ENCODE measurements at regions not wholly inside any gene's neighbourhood (a gene's known extent, or its start where the extent isn't known, plus 50 kb on each side); places are given as distances from the start of the nearest gene placed in this dataset.

DNA sequence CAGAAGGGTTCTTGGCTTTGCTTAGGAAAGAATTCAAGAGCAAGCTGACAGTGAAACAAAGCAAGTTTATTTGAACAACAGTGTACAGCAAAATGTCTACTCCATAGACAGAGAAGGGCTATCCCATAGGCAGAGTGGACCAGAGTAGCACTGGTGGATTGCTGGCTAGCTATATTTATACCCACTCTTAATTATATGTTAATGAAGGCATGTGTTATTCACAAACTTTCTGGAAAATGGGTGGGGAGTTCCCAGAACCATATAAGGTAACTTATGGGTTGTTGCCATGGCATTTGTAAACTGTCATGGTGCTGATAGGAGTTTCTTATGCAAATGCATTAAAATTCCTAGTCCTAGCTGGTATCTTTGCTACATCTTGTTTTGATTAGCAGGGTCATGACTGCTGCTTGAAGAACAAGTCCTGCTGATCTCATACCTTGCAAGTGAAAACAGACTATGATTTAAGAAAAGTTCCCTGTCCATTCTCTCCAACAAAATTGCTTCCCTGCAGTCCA is 330.5 kb downstream of the BUD13 start:
- in situ Hi-C loops (cut with HindIII; ENCODE audit: low sequenced_read_pairs), result no loop called here
- no peak for DNase-seq (ENCODE audit: low spot score)

DNA sequence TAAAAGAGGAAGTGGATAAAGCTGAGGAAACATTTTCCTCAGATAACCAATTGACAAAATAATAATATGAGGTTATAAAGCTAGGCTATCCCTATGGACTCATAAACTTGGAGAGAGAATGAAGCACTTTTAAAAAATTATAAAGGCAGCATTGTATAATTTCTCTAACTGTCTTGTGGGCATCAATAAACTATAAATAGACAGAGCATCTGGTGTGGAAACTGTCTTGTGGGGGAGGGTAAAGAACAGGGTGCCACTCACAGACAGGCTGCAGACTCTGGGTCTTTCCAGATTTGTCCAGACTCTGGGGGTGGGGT is 333.5 kb downstream of the BUD13 start:
- in situ Hi-C loops (cut with HindIII; ENCODE audit: low sequenced_read_pairs), result no loop called here
- DNase-seq (ENCODE audit: low spot score), result no peak

DNA sequence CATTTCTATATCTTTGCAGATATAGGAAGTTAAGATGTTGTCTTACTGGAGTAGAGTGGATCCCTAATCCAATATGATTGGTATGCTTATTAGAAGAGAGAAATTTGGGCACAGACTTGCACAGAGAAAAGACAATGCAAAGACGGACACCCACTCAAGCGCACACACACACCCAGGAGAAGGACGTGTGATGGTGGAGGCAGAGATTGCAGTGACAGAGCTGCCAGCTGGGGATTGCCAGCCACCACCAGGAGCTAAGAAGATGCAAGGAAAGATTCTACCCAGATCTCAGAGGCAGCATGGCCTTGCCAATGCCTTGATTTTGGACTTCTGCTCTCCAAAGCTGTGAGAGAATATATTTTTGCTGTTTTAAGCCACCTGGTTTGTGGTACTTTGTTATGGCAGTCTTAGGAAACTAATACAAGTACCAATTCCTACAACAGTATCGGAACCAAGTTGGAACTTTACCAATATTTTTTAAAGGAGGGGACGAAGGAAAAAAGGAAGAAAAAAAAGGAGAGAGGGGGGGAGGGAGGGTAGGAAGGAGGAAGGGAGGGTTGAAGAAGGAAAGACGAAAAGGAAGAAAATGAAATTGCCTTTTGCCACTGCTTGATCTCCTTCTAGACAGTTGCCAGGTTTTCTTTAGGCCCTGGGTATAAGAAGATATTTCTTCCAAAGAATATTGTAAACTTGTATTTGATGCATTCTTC is 334.0 kb downstream of the BUD13 start:
- in situ Hi-C loops (cut with HindIII; ENCODE audit: low sequenced_read_pairs), result no loop called here
- no peak for DNase-seq (ENCODE audit: low spot score)

DNA sequence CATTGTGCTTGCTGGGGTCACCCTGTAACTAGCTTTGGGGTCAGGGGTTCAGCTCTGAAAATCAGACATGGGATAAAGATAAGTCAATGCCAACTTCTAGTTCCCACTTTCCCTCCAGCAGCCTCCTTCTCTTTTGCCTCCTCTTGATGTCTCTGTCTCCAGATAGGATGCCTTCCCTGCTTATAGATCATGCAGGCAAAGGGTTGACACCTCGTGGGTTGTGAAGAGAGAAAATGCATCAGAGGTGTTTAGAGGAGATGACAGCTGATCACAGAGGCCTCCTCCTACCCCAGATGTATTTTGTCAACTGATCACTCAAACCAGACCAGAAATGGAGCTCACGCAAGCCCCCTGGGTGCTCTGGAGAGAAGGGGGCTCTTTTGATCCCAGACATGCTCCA is 337.8 kb downstream of the BUD13 start:
- no peak for DNase-seq (ENCODE audit: low spot score)
- in situ Hi-C loops (cut with HindIII; ENCODE audit: low sequenced_read_pairs), result no loop called here

DNA sequence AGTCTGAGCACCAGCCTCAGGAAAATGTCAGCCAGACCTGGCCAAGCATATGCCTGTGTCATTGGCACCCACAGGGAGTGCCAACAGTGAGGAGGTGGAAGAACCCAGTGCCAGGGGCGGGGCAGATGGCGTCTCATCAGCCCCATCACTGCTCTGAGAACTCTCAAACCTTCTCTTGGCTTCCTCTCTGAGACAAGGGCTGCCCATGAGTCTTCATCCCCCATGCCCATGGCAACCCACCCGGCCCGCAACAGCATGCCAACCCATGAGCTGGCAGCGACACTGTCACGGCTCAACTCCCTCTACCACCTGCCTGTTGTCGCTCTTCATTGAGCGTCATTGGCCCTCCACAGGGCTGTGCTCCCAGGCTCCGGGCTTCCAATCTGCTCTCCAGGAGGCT is 340.5 kb downstream of the BUD13 start:
- in situ Hi-C loops (cut with HindIII; ENCODE audit: low sequenced_read_pairs), result no loop called here
- DNase-seq (ENCODE audit: low spot score), result peak; percentile 88

DNA sequence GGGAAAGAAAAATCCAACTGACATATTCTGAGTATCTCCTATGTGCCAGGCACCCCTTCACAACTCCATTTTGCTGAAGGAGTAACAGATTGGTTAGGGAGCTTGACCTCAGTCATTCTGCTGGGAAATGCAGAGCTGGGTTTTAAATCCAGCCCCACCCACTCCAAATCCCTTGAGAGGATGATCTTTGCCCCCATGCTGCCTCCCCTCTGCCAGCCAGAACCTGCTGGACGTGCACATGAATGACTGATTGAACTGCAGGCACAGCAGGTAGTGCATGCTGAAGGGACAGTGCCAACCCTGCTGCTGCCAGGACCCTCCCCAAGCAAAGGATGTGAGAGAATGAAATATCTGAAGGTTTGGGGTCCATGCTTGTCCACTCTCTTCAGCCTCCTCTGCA is 340.9 kb downstream of the BUD13 start:
- no peak for DNase-seq (ENCODE audit: low spot score)
- in situ Hi-C loops (cut with HindIII; ENCODE audit: low sequenced_read_pairs), result no loop called here

DNA sequence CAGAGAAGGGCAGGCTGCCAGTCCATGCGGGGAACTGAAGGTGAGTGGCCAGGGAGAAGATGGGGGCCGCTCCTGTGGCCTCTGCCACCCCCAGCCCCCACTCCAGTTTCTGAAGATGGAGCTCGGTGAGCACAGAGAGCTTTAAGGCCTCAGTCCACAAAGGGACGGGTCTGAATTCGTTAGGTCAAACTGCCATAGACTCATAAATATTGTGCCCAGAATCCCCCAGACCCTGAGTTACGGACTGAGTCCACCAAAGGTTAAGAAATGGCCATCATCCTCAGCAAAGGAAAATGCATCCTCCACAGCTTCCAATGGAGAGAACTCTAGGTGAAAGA is 344.2 kb downstream of the BUD13 start:
- in situ Hi-C loops (cut with HindIII; ENCODE audit: low sequenced_read_pairs), result no loop called here
- DNase-seq (ENCODE audit: low spot score), result no peak

DNA sequence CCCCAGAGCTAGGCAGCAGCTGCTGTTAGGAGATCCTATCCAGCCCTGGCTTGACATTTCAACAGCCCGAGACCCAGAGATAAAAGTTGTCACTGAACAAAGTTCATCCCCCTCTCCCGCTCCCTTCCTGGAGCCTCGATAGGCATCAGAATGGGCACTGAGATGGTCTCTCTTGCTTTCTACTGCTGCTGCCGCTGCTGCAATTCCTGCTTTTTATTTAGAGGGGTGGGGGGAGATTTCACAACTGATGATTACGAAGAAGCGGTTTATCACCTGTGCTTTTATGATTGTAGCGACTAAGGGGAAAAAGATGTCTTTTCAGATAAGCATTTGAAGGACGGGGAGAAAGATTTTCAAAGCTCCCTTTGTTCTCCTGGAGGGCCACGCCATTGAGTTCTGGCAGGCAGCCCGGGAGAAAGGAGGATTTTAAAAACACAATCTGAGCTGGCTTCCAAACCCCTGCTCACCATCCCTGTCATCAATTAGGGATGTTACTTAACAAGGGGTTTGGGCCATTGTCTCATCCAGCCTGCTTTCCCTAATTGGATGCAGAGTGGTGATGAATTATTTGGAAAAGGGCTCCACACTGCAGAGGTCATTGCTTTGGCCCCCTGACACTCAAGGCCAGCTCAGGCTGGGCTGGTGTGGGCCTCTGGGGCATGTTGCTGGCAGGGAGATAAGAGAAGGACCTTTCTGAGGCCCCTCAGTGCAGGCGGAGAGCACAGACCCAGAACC is 344.7 kb downstream of the BUD13 start:
- DNase-seq (ENCODE audit: low spot score), result no peak
- in situ Hi-C loops (cut with HindIII; ENCODE audit: low sequenced_read_pairs), result no loop called here

DNA sequence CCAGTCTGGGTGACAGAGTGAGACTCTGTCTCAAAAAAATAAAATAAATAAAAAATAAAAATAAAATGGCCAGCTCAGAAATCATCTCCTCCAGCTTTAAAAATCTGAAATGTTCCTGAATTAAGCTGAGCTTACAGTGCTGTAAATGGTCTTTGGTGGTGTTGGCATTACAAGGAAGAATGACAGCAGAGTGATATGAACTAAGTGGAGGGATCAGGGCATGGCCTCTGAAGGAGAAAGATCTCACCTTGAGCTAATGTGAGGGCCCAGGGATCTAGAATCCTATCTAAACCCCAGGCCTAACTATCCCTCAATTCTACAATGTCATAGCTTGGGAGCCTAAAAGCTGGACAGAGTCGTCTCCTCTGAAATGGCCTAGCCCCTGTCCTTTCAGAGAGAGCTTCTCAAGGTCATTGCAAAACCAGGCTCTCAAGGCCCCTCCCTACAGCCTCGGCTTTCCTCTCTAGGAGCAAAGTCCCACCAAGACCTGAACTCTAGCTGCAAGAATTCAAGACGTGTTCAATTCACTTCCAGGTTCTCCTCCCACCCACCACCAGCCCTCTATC is 345.4 kb downstream of the BUD13 start:
- DNase-seq (ENCODE audit: low spot score), result no peak
- in situ Hi-C loops (cut with HindIII; ENCODE audit: low sequenced_read_pairs), result no loop called here

DNA sequence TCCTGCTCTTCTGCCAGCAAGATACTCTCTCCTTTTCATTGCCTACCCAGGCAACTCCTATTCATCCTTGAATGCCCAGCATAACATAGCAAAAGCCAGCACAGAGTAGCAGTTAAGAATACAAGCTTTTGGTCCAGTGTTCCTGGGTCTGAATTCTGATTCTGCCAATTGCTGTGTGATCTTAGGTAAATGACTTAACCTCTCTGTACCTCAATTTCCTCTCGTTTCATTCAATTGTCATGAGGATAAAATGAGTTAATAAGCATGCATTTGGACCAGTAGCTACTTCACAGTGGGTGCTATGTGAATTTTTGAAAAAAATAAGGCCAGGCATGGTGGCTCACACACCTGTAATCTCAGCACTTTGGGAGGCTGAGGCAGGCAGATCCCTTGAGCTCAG is 346.0 kb downstream of the BUD13 start:
- no peak for DNase-seq (ENCODE audit: low spot score)
- in situ Hi-C loops (cut with HindIII; ENCODE audit: low sequenced_read_pairs), result no loop called here

DNA sequence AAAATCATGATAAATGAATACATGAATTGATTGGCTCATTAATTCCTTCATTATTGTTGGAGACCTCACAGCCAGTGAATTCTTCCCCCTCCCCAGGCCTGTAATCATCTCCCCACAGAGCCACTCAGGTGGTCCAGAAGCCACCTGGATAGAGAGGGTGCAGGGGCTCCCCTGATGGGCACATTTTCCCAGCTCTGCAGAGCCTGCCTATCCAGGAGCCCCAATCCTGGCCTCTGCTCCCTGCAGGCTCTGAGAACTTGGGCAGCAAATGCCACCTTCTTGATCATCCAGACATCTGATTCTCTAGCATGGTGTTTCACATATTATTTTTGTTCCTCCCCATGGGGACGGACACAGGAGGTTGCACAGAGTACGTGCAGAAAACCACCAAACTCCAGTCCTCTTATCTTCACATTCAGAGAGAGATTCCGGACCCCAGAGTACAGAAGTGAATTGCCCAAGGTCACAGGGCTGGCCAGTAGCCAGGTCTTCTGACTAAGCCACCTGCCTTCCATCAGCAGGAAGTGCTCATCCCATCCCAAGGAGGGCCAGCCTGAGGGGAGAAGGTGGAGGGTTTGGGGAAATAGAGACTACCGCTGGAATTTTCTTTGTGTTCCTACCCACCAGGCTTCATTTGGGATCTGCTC is 348.0 kb downstream of the BUD13 start:
- in situ Hi-C loops (cut with HindIII; ENCODE audit: low sequenced_read_pairs), result no loop called here

DNA sequence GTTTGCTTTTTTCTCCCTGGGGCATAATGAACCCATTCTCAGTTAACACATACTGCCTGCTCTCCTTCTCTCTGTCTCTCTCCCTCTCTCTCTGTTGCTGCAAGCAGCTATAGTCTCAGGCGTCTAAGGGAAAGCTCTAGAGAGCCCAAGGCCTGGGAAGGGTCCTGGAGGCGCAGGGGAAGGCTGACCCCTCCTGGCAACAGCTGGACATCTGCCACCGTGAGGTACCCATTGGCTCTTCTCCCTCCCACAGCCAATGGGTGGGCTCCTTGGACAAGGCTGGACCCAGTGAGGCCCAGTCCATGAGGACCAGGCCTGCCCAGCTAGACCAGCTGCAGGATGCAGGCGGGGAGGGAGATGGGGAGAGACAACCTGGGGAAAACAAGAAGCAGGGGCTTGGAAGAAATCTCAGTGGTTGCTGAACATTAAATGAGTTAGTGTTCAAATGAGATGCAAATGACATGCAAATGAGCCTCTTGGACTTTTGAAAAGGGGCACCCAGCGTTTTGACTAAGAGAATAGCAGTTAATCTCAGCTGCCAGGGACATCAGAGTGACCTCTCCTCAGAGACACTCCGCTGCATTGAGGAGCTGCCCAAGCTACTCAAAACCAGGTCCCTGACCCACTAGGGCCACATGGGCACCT is 349.7 kb downstream of the BUD13 start:
- in situ Hi-C loops (cut with HindIII; ENCODE audit: low sequenced_read_pairs), result no loop called here
- no peak for DNase-seq (ENCODE audit: low spot score)

More for the DNA sequence above, 348.0 kb downstream of the BUD13 start:
- no peak for DNase-seq (ENCODE audit: low spot score)

DNA sequence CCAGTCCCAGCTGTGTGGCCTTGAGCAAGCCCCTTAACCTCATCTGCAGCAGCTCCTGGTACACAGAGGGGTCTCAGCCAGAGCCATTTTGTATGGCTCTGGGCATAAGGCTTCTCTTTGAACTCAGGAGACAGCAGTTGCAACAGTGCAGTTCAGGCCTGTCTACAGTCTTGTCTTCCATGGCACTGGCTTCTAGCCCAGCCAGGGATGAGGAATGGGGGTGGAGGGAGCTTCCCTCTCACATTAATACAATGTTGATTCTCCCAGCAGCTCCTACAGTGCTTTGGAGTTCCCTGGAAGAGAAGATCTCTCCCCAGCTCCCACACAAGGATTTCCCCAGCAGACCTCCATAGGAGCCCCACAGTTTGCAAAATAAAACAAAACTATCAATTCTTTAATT is 350.2 kb downstream of the BUD13 start:
- in situ Hi-C loops (cut with HindIII; ENCODE audit: low sequenced_read_pairs), result no loop called here

DNA sequence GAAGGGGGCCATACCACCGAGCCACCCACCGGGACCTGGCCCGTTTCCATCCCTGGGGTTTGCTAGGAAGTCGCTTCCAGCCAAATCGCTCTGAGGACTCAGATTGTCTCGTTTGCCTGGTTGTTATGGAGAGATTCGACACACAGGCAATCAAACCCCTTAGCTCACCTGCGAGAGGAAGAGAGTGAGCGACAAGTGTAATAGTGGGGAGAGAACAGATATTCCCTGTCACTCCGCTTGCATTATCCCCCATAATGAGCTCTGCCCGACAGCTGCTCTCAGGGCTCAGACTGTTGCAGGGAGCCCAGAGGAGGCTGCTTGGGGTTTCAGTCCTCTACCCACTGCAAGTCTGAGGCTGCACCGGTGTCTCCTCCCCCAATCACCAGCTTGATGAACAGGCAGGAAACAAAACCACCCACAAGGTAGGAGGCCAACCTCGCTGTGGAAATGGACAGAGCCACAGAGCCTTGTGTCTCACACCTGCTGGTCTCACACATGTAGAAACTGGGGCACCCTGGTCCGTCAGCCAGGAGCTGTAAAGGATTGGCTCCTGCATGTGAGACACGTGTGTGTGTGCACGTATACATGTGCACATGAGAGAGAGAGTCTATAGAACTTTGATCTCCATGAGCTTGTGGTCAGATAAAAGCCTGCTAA is 351.1 kb downstream of the BUD13 start:
- no peak for DNase-seq (ENCODE audit: low spot score)
- in situ Hi-C loops (cut with HindIII; ENCODE audit: low sequenced_read_pairs), result no loop called here

More for the DNA sequence above, 350.2 kb downstream of the BUD13 start:
- no peak for DNase-seq (ENCODE audit: low spot score)

DNA sequence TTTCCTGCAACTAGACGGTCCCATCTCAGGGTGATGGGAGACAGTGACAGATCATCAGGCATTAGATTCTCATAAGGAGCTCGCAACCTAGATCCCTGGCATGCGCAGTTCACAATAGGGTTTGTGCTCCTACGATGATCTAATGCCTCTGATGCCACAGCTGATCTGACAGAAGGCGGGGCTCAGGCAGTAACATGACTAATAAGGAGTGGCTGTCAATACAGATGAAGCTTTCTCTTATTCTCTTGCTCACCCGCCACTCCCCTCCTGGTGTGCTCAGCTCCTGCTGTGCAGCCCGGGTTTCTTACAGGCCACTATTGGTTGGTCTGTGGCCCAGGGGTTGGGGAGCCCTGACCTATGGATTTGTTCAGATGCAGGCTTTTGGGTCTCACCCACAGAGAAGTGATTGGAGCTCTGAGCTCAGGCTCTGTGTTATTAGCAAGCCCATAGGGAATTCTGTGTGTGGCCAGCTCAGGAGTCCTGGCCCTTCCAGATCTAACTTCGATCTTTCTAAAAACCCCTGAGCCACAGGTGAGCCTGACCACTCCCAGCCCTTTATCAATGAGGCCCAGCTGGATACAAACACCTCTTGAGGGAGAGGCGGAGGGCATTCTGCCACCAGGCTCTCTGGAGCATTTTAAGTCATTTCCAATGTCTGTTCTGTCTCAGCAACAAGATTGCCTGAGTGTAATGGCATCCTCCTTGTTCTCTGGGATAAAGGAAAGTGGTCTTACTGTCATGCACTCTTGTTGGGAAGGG is 351.8 kb downstream of the BUD13 start:
- no peak for DNase-seq (ENCODE audit: low spot score)
- in situ Hi-C loops (cut with HindIII; ENCODE audit: low sequenced_read_pairs), result no loop called here

DNA sequence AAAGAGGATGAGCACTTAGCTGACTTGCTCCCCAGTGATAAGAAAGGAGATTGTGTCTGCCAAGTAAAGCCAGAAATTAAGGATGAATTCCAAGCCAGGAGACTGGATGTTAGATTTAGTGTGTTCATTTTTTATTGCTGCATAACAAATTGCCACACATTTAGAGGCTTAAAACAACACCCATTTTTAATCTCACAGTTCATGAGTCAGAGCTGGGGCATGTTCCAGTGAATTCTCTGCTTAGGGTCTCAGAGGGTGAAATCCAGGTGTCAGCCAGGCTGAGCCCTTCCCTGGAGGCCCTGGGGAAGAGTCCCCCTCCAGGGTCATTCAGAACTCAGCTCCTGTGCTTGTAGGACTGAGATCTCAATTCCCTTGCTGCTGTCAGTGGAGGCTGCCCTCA is 352.8 kb downstream of the BUD13 start:
- no peak for DNase-seq (ENCODE audit: low spot score)
- in situ Hi-C loops (cut with HindIII; ENCODE audit: low sequenced_read_pairs), result no loop called here

DNA sequence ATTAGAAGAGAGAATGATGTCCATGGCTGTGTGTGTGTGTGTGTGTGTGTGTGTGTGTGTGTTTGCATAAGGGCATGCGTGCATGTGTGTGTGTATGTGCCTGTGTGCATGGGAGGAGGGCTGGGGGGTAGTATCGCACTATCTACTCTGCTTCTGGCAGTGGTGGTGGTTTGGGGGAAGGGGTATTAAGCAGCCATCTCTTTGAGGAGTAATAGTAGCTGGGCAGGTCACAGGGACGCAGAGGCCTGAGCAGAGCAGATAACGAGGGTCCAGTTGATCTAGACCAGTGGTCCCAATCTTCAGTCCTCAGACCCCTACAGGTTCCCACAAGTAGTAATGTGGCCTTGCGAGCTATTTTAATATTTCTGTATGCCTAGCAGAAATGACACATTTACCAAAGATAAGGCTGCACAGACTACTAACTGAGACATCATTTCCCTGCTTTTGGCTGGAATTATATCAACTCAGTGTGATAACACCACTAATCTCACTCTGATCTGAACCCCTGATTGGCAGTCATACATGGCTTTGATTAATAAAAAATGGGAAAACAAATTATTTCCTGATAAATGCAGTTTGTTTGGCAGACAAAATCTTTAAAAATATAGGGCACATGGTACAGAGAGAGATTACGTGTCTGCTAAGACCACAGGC is 354.3 kb downstream of the BUD13 start:
- in situ Hi-C loops (cut with HindIII; ENCODE audit: low sequenced_read_pairs), result no loop called here
- DNase-seq (ENCODE audit: low spot score), result no peak

DNA sequence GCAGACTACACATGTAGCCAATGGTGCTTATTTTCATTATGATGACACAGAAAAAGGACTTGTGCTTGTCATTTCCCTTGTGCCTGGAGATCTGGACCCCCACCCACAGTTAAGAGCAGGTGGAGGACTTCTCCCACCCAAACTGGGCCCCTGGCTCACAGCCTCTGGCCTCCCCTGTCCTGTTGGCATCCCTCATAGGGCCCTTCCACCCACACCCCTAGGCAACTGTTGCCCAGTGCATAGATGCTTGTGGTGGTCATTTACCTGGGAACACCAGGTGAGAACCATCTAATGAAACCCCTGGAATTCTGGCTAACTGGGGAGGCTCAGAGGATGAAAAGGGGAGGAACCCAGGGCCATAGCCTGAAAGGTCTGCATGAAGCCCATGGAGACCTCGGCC is 355.9 kb downstream of the BUD13 start:
- in situ Hi-C loops (cut with HindIII; ENCODE audit: low sequenced_read_pairs), result no loop called here
- no peak for DNase-seq (ENCODE audit: low spot score)

Data from G401 (cell line).